NCI-H1436 (cell line): ENCODE measurements at regions not wholly inside any gene's neighbourhood (a gene's known extent, or its start where the extent isn't known, plus 50 kb on each side); places are given as distances from the start of the nearest gene placed in this dataset.

Experiments
- DNase-seq: peaks from one replicate; lab custom pipeline; 2025; lab: John Stamatoyannopoulos, UW

- DNase-seq, result no peak
Observed at GRCh38 chr1:30198795-30199403, 524.5 kb downstream of the MATN1 start.

GRCh38 chr1:30198451-30198760, 525.0 kb downstream of the MATN1 start:
- no peak for DNase-seq

GRCh38 chr1:30197639-30198450, 525.5 kb downstream of the MATN1 start:
- no peak for DNase-seq

GRCh38 chr1:30196872-30197638, 526.3 kb downstream of the MATN1 start:
- no peak for DNase-seq

- DNase-seq, result no peak
Observed at GRCh38 chr1:30196457-30196856, 526.9 kb downstream of the MATN1 start.

- DNase-seq, result no peak
Observed at GRCh38 chr1:30195424-30196134, 527.8 kb downstream of the MATN1 start.

GRCh38 chr1:30194741-30195423, 528.5 kb downstream of the MATN1 start:
- DNase-seq, result no peak

GRCh38 chr1:30194046-30194619, 529.3 kb downstream of the MATN1 start:
- no peak for DNase-seq

- DNase-seq, result no peak
Observed at GRCh38 chr1:30192969-30193630, 530.3 kb downstream of the MATN1 start.

GRCh38 chr1:30191154-30191702, 532.2 kb downstream of the MATN1 start:
- DNase-seq, result no peak

- DNase-seq, result no peak
Observed at GRCh38 chr1:30190511-30191153, 532.8 kb downstream of the MATN1 start.

- no peak for DNase-seq
Observed at GRCh38 chr1:30189818-30190500, 533.4 kb downstream of the MATN1 start.

GRCh38 chr1:30188999-30189398, 534.4 kb downstream of the MATN1 start:
- DNase-seq, result no peak

- DNase-seq, result no peak
Observed at GRCh38 chr1:30188329-30188728, 535.1 kb downstream of the MATN1 start.

GRCh38 chr1:30187413-30188023, 535.9 kb downstream of the MATN1 start:
- DNase-seq, result no peak

GRCh38 chr1:30186586-30186985, 536.8 kb downstream of the MATN1 start:
- no peak for DNase-seq

GRCh38 chr1:30185809-30186208, 537.6 kb downstream of the MATN1 start:
- no peak for DNase-seq

GRCh38 chr1:30185313-30185712, 538.1 kb downstream of the MATN1 start:
- no peak for DNase-seq
